ENCODE measurements at regions not wholly inside any gene's neighbourhood (a gene's known extent, or its start where the extent isn't known, plus 50 kb on each side); places are given as distances from the start of the nearest gene placed in this dataset.

- H3K27me3 Mint-ChIP-seq (ENCODE audit: low read depth, unreplicated experiment): peaks cover 21% of the 10 kb centered on the region
- H3K36me3 Mint-ChIP-seq (ENCODE audit: low read depth, unreplicated experiment): peaks cover 2% of the 10 kb centered on the region
- DNase-seq (ENCODE audit: low read depth): no peak
- no peak overlapping the region for H3K27ac Mint-ChIP-seq (ENCODE audit: unreplicated experiment)
- no peak overlapping the region for H3K9ac ChIP-seq (ENCODE audit: low read length)
- no peak overlapping the region for H3K4me2 ChIP-seq (ENCODE audit: low read length)
- H3K27ac ChIP-seq (ENCODE audit: low read depth, low read length): no peak overlapping the region
- H3K9me3 Mint-ChIP-seq (ENCODE audit: unreplicated experiment): peaks cover 4% of the 10 kb centered on the region
- no peak for FAIRE-seq
- H3K4me1 ChIP-seq (ENCODE audit: insufficient read depth, low read length): no peaks in the 10 kb centered on the region
- no peaks in the 10 kb centered on the region for H3K9me3 ChIP-seq (ENCODE audit: insufficient read depth, low read depth, low read length)
- no peaks in the 10 kb centered on the region for H3K27me3 ChIP-seq (ENCODE audit: insufficient read depth, low read length)
- no peak for TF ChIP-seq EZH2 (IDR thresholded peaks at IDR 0.05; ENCODE audit: insufficient read depth, low read length)
- TF ChIP-seq CTCF (IDR thresholded peaks at IDR 0.05; ENCODE audit: insufficient read depth, low read depth, low read length): no peak
- no peak overlapping the region for H3K4me3 Mint-ChIP-seq (ENCODE audit: unreplicated experiment)
- no peak overlapping the region for H3K4me3 ChIP-seq (ENCODE audit: insufficient read depth, low read depth, low read length)
- no peaks in the 10 kb centered on the region for H3K79me2 ChIP-seq (ENCODE audit: insufficient read depth, low read length)
- no peaks in the 10 kb centered on the region for H3K36me3 ChIP-seq (ENCODE audit: insufficient read depth, low read length)
- no peaks in the 10 kb centered on the region for H3K4me1 Mint-ChIP-seq (ENCODE audit: low read depth, unreplicated experiment)
- H2AFZ ChIP-seq (ENCODE audit: low read depth, low read length): no peak overlapping the region
- no peaks in the 10 kb centered on the region for H4K20me1 ChIP-seq (ENCODE audit: insufficient read depth, low read length)
These were observed 256.2 kb upstream of the PARD3B start for GRCh38 chr2:204289066-204289465.

- Mint-ChIP-seq H3K36me3 (ENCODE audit: low read depth, unreplicated experiment) (no peaks in the 10 kb centered on the region), H3K9me3 (ENCODE audit: unreplicated experiment) (no peaks in the 10 kb centered on the region), H3K4me1 (ENCODE audit: low read depth, unreplicated experiment) (no peaks in the 10 kb centered on the region), H3K4me3 (ENCODE audit: unreplicated experiment) (no peak overlapping the region), H3K27me3 (ENCODE audit: low read depth, unreplicated experiment) (peaks cover 14% of the 10 kb centered on the region), H3K27ac (ENCODE audit: unreplicated experiment) (no peak overlapping the region)
- no peak overlapping the region for H3K27ac ChIP-seq (ENCODE audit: low read depth, low read length)
- FAIRE-seq: no peak
- H3K9me3 ChIP-seq (ENCODE audit: insufficient read depth, low read depth, low read length): no peaks in the 10 kb centered on the region
- no peak for DNase-seq (ENCODE audit: low read depth)
- H2AFZ ChIP-seq (ENCODE audit: low read depth, low read length): no peak overlapping the region
- no peak overlapping the region for H3K9ac ChIP-seq (ENCODE audit: low read length)
- no peaks in the 10 kb centered on the region for H3K36me3 ChIP-seq (ENCODE audit: insufficient read depth, low read length)
- no peak overlapping the region for H3K4me3 ChIP-seq (ENCODE audit: insufficient read depth, low read depth, low read length)
- H3K27me3 ChIP-seq (ENCODE audit: insufficient read depth, low read length): no peaks in the 10 kb centered on the region
- H3K79me2 ChIP-seq (ENCODE audit: insufficient read depth, low read length): no peaks in the 10 kb centered on the region
- TF ChIP-seq CTCF (IDR thresholded peaks at IDR 0.05; ENCODE audit: insufficient read depth, low read depth, low read length): no peak
- no peak for TF ChIP-seq EZH2 (IDR thresholded peaks at IDR 0.05; ENCODE audit: insufficient read depth, low read length)
- H3K4me1 ChIP-seq (ENCODE audit: insufficient read depth, low read length): no peaks in the 10 kb centered on the region
- no peaks in the 10 kb centered on the region for H4K20me1 ChIP-seq (ENCODE audit: insufficient read depth, low read length)
- no peak overlapping the region for H3K4me2 ChIP-seq (ENCODE audit: low read length)
These were observed 252.8 kb upstream of the PARD3B start for GRCh38 chr2:204292439-204292838.

- DNase-seq (ENCODE audit: low read depth) (no peak), FAIRE-seq (no peak)
- no peaks in the 10 kb centered on the region for H3K9me3 Mint-ChIP-seq (ENCODE audit: unreplicated experiment)
- H3K27ac ChIP-seq (ENCODE audit: low read depth, low read length): no peak overlapping the region
- no peaks in the 10 kb centered on the region for H3K4me1 ChIP-seq (ENCODE audit: insufficient read depth, low read length)
- H3K4me2 ChIP-seq (ENCODE audit: low read length): no peak overlapping the region
- H3K27me3 ChIP-seq (ENCODE audit: insufficient read depth, low read length): no peaks in the 10 kb centered on the region
- H3K9me3 ChIP-seq (ENCODE audit: insufficient read depth, low read depth, low read length): no peaks in the 10 kb centered on the region
- H3K36me3 Mint-ChIP-seq (ENCODE audit: low read depth, unreplicated experiment): no peaks in the 10 kb centered on the region
- H3K27ac Mint-ChIP-seq (ENCODE audit: unreplicated experiment): no peak overlapping the region
- no peak overlapping the region for H3K4me3 ChIP-seq (ENCODE audit: insufficient read depth, low read depth, low read length)
- no peaks in the 10 kb centered on the region for H4K20me1 ChIP-seq (ENCODE audit: insufficient read depth, low read length)
- no peaks in the 10 kb centered on the region for H3K36me3 ChIP-seq (ENCODE audit: insufficient read depth, low read length)
- H3K9ac ChIP-seq (ENCODE audit: low read length): no peak overlapping the region
- peaks cover 11% of the 10 kb centered on the region for H3K27me3 Mint-ChIP-seq (ENCODE audit: low read depth, unreplicated experiment)
- H2AFZ ChIP-seq (ENCODE audit: low read depth, low read length): no peak overlapping the region
- no peaks in the 10 kb centered on the region for H3K4me1 Mint-ChIP-seq (ENCODE audit: low read depth, unreplicated experiment)
- no peaks in the 10 kb centered on the region for H3K79me2 ChIP-seq (ENCODE audit: insufficient read depth, low read length)
- no peak for TF ChIP-seq EZH2 (IDR thresholded peaks at IDR 0.05; ENCODE audit: insufficient read depth, low read length)
- no peak overlapping the region for H3K4me3 Mint-ChIP-seq (ENCODE audit: unreplicated experiment)
These were observed 251.2 kb upstream of the PARD3B start for GRCh38 chr2:204293884-204294747.
